ENCODE measurements at regions not wholly inside any gene's neighbourhood (a gene's known extent, or its start where the extent isn't known, plus 50 kb on each side); places are given as distances from the start of the nearest gene placed in this dataset.
"Not testable (repeated sequence)": the region's sequence is repeated elsewhere in the genome, so short reads cannot be mapped to it uniquely, and the experiment has no call there.

- DNase-seq: not testable (repeated sequence)
Observed at GRCh38 chr4:180360113-180360512, 1883.1 kb upstream of the TENM3 start.

DNA sequence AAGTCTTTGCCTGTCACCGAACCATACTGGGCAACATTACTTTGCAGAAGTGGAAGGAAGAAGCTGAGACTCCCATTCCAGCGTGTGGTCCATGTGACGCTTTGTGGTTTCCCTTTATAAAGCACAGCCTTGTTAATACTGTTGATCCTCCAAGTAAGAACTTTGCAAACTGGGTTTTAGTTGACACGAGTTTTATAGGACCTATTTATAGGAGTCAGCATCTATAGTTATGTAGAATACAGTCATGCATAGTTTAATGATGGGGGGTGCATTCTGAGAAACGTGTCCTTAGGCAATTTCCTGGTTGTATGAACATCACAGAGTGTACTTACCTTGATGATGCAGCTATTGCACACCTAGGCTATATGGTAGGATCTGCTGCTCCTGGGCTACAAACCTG, 1879.4 kb upstream of the TENM3 start:
- DNase-seq: no peak

GRCh38 chr4:180372691-180373090, 1870.5 kb upstream of the TENM3 start:
- no peak for DNase-seq

DNA sequence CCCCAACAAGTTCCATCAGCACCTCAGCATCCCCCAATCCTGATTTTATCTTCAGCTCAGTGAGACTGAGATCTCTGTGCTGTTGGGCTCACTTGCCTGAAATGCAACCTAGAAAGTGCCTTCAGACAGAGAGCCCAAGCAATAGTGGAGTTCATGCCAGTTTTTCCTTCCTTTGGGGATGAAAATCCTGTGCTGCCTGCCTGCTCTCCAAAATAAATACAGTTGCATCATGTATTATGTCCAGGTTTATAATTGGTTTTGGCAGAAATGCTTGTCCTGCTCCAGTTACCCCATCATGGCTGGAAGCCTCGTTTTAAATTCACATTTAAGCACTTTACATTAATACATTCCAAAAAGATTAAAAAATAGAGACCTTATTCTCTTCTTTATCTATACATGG, 1865.5 kb upstream of the TENM3 start:
- DNase-seq: no peak

DNA sequence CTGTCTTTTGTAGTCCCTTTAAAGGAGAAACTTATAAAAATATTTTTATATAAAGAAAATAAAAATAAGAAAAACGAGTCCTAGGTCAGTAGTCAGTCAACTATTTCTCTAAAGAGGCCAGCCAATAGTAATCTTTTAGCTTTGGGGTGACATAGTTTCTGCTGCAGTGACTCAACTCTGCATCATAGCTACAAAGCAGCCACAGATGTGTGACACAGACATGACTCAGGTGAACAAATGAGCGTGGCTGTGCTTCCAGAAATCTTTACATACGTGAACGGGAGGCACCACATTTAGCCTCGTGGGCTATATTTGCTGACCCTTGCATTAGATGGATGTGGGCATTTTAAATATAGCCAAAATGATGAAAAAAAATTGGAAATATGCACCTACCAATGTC, 1862.5 kb upstream of the TENM3 start:
- DNase-seq: no peak

DNA sequence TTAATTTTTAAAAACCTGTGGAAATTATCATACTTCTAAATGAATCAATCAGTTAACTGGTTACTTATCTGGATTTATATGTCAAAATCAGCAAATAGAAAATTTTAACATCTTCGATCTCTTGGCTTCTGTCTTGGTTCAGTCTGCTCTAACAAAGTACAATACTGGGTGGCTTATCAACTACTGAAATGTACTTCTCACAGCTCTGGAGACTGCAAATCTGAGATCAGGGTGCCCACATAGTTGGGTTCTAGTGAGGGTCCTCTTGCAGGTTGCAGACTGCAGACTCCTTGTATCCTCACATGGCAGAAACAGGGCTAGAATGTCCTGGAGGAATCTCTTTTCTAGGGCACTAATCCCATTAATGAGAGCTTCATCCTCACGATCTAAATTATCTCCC, 1851.6 kb upstream of the TENM3 start:
- no peak for DNase-seq

GRCh38 chr4:180394312-180394711, 1848.9 kb upstream of the TENM3 start:
- DNase-seq: no peak

DNA sequence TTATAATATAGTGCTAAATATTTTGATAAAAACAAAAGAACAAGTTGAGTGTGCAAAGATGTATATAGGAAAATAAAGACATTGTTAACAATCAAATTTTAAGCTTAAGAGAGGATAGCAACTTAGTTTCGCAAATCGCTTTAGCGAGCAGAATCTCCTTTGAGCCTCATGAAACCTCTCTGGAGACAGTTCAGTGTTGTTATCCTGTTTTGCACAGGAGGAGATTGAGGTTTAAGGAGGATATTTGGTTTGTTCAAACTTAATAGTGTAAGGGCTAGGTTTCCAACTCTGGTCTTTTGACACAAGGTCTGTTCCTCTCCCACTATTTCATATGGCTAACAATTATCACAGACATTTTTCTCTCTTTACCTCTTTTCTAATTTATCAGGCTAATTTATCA, 1848.5 kb upstream of the TENM3 start:
- DNase-seq: no peak

- DNase-seq: no peak
Observed at GRCh38 chr4:180398564-180398963, 1844.6 kb upstream of the TENM3 start.

DNA sequence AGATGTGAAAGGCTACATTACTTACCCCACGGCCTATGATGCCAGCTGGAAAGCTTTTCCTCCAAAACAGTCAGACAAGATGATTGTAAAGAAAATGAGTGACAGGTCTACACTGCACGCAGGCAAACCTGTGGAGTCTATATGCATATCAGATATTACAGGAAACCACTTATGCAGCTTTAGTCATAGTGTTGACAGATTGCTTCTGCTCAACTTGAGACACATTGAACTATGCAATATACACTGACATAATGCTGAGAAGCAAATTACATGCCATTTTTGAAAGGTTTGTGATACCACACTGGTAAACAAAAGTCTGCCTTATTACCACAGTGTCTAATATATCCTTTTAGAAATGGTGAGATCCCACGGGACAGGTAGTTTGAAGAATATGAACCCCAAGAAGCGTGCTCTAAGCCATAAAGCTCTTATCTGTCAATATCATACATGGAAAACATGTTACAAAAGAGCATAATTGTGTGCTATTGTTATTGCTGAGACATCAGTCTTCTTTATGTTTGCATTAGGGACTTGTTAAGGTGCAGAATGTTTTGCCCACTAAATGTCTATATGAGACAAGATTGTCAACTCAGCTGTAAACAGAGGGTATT, 1835.8 kb upstream of the TENM3 start:
- DNase-seq: no peak

DNA sequence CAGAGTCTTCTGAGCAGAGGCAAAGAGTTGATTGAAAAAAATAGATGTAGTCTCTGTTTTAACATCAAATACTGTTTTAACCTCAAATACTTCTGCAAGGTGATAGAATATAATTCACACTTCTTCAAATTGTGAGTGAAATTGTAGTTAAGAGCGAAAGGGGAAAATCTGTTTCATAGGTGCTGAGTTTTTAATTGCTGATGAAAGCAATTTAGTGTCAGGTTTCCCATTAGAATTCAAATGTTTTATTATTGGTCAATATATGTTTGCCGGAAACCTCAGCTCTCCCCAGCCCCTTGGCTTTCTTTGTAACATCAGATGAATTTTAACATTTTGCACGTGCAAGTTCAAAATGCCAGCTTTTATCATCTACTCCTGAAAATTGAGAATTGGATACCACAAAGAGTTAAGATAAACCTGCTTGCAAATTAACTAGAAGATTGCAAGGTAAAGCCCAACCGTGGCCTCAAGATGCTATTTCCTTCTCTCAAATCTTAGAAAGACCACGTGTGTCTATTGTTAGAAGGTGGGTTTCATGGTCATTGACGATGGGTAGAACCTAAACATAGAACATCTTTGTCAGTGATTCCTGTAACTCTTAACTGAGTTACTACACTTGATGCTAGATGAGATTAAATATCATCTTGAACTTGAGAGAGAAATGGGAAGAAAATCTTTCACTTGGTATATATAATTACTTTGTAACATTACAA, 1824.2 kb upstream of the TENM3 start:
- DNase-seq: no peak

- no peak for DNase-seq
Observed at GRCh38 chr4:180422989-180423711, 1820.1 kb upstream of the TENM3 start.

DNA sequence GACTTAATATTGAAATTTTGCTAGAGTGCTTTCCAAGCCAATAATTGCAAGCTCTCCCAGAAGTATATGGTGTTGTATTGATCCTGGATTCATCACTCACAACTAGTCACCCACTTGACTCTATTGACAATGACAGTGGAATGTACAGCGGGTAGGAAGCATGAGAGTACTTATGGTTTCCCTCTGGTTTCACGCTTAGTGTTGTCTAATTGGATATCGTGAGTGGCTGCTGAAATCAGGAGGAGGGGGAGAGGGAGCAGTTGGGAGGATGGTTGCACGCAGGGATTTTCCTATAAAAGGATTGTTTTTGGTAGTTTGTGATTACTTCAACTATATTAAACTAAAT, 1819.5 kb upstream of the TENM3 start:
- DNase-seq: no peak

DNA sequence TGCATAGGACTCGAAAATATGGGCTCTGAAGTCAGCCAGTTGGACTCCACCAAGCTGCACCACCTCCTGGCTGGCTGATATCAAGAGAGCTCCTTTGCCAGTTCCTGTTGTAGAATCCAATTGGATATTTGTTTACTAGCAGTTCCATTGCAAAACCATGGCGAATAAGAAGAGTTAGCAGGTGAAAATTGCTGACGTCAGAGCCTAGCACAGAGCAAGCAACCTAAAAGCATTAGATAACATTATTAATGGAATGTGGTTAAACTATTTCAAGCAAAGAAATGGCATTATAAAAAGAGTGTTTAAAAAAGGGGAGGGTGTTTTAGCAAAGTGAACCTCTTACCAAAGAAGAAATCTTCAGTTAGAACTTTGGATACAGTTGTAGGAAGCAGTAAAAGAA, 1816.3 kb upstream of the TENM3 start:
- no peak for DNase-seq

- no peak for DNase-seq
Observed at GRCh38 chr4:180430283-180430682, 1812.9 kb upstream of the TENM3 start.

DNA sequence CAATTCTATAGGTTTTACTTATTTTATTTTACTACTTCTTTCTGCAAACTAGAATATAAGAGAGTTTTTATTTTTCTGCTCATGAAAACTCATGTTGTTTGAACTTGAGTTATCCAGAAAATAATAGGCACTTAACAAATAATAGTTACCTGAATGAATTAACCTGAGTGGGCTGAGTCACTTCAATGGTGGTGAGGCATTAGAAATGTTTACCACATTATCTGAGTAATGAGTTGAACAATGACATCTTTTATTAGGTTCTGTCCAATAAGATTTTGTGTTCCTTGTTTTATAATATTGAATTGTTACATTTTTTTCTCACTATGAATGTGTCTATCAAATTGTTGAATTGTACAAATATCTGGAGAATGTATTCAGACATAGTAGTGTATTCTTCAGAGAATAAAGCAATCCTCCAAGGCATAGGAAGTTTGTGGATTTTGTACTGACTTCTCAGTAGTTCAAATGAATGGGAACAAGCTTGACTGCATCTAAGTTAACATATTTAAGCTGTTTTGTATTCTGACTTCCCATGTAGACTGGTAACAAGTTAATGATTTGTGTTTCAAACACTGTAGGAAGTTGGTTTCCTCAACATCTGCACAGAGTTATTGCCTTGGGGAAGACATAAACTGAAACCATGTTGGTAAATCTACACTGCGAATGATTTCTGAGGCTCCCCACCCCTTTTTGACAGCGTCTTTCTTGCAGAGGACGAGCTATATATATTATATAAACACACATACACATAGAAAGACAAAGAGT, 1808.9 kb upstream of the TENM3 start:
- no peak for DNase-seq

DNA sequence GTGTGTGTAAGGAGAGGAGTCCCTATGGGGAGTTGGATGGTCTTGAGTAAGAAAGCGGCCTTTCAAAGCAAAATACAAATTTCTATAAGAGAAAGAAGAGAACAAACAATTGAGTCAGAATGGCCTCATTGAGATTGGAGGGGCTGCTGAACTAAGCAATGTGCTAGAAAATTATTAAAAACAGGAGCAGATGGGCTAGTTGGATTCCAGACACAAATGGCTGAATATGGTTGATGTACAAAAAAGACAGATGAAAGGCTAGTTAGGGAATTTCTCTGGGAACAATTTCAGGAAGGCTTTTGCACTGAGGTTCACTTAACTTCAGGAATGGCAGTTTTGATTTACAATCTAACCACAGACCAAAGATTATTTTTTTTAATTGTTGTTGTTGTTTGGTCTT, 1806.8 kb upstream of the TENM3 start:
- no peak for DNase-seq

DNA sequence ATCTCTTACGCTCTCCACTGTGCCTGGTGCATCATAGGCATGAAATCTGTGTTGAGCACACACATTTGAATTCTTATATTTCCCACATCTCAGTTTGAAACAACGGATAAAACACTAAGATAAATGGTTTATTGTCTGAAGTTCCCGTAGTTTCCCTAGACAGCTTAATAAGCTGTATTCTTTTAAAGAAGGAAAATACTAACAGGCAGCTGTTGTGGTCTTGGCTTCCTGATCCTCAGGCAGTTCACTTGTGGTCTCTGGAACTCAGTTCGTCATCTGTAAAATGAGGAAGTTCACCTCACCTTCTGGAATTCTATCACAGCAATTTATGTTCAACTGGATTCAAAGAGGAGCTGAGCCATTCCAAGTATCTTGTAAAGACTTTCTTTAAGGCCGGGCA, 1805.6 kb upstream of the TENM3 start:
- no peak for DNase-seq

DNA sequence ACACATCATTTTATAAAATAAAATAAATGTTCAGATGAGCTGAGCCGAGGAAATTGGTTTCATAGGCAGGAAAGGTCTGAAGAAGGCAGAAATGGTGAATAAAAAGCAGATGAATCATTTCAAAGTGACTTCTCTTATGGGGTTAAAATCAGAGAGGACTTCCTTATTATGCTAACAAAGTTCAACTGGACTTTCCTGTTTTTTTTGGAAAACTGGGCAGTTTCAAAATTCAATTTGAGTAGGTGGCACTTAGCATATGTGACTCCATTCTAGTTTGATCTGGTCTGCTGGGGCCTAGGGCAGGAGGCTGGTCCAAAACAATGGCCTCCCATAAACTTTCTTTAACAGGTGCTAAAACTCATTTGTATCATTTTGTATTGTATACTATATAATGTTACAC, 1794.9 kb upstream of the TENM3 start:
- DNase-seq: no peak

DNA sequence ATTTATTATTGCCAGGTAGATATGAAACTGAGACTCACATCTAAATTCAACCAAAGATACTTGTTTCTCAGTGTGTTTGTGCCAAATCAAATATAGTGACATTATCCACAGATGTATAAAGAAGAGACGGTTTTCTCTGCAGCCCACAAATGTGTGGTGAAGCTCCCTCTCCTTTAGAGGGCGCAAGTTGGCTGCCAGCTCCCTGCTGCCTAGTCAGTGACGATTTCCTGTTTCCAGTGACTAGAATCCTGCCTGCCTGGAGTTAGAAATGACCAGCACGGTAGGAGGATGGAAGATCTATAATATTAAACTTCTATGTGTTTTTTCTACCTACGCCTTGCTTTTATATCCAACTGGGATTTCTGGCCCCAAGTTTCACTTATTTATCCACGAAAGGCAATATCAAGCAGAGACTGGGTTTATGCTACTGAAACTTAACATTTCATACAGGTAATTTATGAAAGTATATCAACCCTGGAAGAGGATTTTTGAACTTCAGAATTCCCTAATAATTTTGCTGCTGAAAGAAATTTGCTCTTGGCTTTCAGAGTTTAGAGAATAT, 1793.7 kb upstream of the TENM3 start:
- DNase-seq: no peak

GRCh38 chr4:180455226-180455625, 1788.0 kb upstream of the TENM3 start:
- no peak for DNase-seq

DNA sequence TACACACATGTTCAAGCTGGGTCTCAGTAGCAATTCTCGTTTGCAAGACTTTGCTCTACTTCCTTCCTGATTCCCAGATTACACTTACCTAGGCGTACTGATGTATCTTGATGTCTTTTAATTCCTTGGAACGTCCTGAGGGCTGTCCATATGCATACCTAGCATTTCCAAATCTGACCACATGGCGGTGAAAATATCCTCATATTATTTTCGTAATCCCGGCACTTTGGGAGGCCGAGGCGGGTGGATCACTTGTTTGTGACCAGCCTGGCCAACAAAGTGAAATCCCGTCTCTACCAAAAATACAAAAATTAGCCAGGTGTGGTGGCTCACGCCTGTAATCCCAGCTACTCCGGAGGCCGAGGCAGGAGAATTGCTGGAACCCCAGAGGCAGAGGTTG, 1786.3 kb upstream of the TENM3 start:
- DNase-seq: no peak

DNA sequence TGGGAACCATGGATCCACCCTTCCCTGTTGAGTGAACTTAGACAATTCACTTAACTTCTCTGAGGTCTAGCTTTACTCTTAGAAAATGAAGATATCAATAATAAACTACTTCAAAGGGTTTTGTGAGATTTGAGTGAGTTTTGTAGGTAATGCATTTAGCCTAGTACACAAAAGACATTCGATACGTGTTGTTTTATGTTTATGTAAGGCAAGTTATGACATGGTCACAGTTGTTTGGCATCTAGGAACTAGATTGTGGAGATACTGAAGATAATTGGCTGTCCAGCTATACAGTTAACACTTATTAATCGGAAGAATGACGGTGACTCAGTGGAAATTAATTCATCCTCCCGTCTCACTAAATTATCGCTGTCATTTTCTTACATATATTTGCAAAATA, 1781.1 kb upstream of the TENM3 start:
- no peak for DNase-seq
